ENCODE measurements at regions not wholly inside any gene's neighbourhood (a gene's known extent, or its start where the extent isn't known, plus 50 kb on each side); places are given as distances from the start of the nearest gene placed in this dataset.

- no peaks in the 10 kb centered on the region for H3K9me3 ChIP-seq (ENCODE audit: control insufficient read depth, low read length)
- no peak overlapping the region for H3K4me3 ChIP-seq (ENCODE audit: low read length)
- H3K4me1 ChIP-seq (ENCODE audit: control insufficient read depth, insufficient read depth, low read length): no peaks in the 10 kb centered on the region
- no peak overlapping the region for H3K9ac ChIP-seq (ENCODE audit: low read length)
- H3K36me3 ChIP-seq (ENCODE audit: control insufficient read depth, insufficient read depth, low read length): no peaks in the 10 kb centered on the region
- no peaks in the 10 kb centered on the region for H3K27me3 ChIP-seq (ENCODE audit: control insufficient read depth, insufficient read depth, low read length)
Observed at GRCh38 chr4:128371876-128372275, 84.3 kb upstream of the PGRMC2 start.

- H3K9ac ChIP-seq (ENCODE audit: low read length): no peak overlapping the region
- no peaks in the 10 kb centered on the region for H3K4me1 ChIP-seq (ENCODE audit: control insufficient read depth, insufficient read depth, low read length)
- H3K36me3 ChIP-seq (ENCODE audit: control insufficient read depth, insufficient read depth, low read length): no peaks in the 10 kb centered on the region
- no peaks in the 10 kb centered on the region for H3K27me3 ChIP-seq (ENCODE audit: control insufficient read depth, insufficient read depth, low read length)
- H3K4me3 ChIP-seq (ENCODE audit: low read length): no peak overlapping the region
- H3K9me3 ChIP-seq (ENCODE audit: control insufficient read depth, low read length): no peaks in the 10 kb centered on the region
Observed at GRCh38 chr4:128371001-128371777, 83.6 kb upstream of the PGRMC2 start.

GRCh38 chr4:128366212-128366611 is 78.6 kb upstream of the PGRMC2 start:
- Histone ChIP-seq H3K4me1 (ENCODE audit: control insufficient read depth, insufficient read depth, low read length) (no peaks in the 10 kb centered on the region), H3K4me3 (ENCODE audit: low read length) (no peak overlapping the region), H3K36me3 (ENCODE audit: control insufficient read depth, insufficient read depth, low read length) (no peaks in the 10 kb centered on the region), H3K27me3 (ENCODE audit: control insufficient read depth, insufficient read depth, low read length) (no peaks in the 10 kb centered on the region), H3K9me3 (ENCODE audit: control insufficient read depth, low read length) (no peaks in the 10 kb centered on the region), H3K9ac (ENCODE audit: low read length) (no peak overlapping the region)

GRCh38 chr4:128364565-128364964 is 77.0 kb upstream of the PGRMC2 start:
- Histone ChIP-seq H3K27me3 (ENCODE audit: control insufficient read depth, insufficient read depth, low read length) (no peaks in the 10 kb centered on the region), H3K4me1 (ENCODE audit: control insufficient read depth, insufficient read depth, low read length) (no peaks in the 10 kb centered on the region), H3K4me3 (ENCODE audit: low read length) (no peak overlapping the region), H3K9ac (ENCODE audit: low read length) (no peak overlapping the region), H3K36me3 (ENCODE audit: control insufficient read depth, insufficient read depth, low read length) (no peaks in the 10 kb centered on the region), H3K9me3 (ENCODE audit: control insufficient read depth, low read length) (no peaks in the 10 kb centered on the region)

GRCh38 chr4:128363966-128364365 is 76.4 kb upstream of the PGRMC2 start:
- Histone ChIP-seq H3K27me3 (ENCODE audit: control insufficient read depth, insufficient read depth, low read length) (no peaks in the 10 kb centered on the region), H3K36me3 (ENCODE audit: control insufficient read depth, insufficient read depth, low read length) (no peaks in the 10 kb centered on the region), H3K9ac (ENCODE audit: low read length) (no peak overlapping the region), H3K4me3 (ENCODE audit: low read length) (no peak overlapping the region), H3K4me1 (ENCODE audit: control insufficient read depth, insufficient read depth, low read length) (no peaks in the 10 kb centered on the region), H3K9me3 (ENCODE audit: control insufficient read depth, low read length) (no peaks in the 10 kb centered on the region)

GRCh38 chr4:128362760-128363159 is 75.1 kb upstream of the PGRMC2 start:
- Histone ChIP-seq H3K9ac (ENCODE audit: low read length) (no peak overlapping the region), H3K4me3 (ENCODE audit: low read length) (no peak overlapping the region), H3K36me3 (ENCODE audit: control insufficient read depth, insufficient read depth, low read length) (no peaks in the 10 kb centered on the region), H3K4me1 (ENCODE audit: control insufficient read depth, insufficient read depth, low read length) (peaks cover 4% of the 10 kb centered on the region), H3K27me3 (ENCODE audit: control insufficient read depth, insufficient read depth, low read length) (no peaks in the 10 kb centered on the region), H3K9me3 (ENCODE audit: control insufficient read depth, low read length) (no peaks in the 10 kb centered on the region)

- Histone ChIP-seq H3K9me3 (ENCODE audit: control insufficient read depth, low read length) (no peaks in the 10 kb centered on the region), H3K4me3 (ENCODE audit: low read length) (no peak overlapping the region), H3K27me3 (ENCODE audit: control insufficient read depth, insufficient read depth, low read length) (no peaks in the 10 kb centered on the region), H3K4me1 (ENCODE audit: control insufficient read depth, insufficient read depth, low read length) (peaks cover 14% of the 10 kb centered on the region), H3K9ac (ENCODE audit: low read length) (no peak overlapping the region), H3K36me3 (ENCODE audit: control insufficient read depth, insufficient read depth, low read length) (no peaks in the 10 kb centered on the region)
Observed at GRCh38 chr4:128359422-128359821, 71.8 kb upstream of the PGRMC2 start.

- no peaks in the 10 kb centered on the region for H3K36me3 ChIP-seq (ENCODE audit: control insufficient read depth, insufficient read depth, low read length)
- no peaks in the 10 kb centered on the region for H3K9me3 ChIP-seq (ENCODE audit: control insufficient read depth, low read length)
- H3K4me1 ChIP-seq (ENCODE audit: control insufficient read depth, insufficient read depth, low read length): peaks cover 18% of the 10 kb centered on the region
- H3K4me3 ChIP-seq (ENCODE audit: low read length): no peak overlapping the region
- H3K9ac ChIP-seq (ENCODE audit: low read length): no peak overlapping the region
- H3K27me3 ChIP-seq (ENCODE audit: control insufficient read depth, insufficient read depth, low read length): no peaks in the 10 kb centered on the region
Observed at GRCh38 chr4:128358913-128359279, 71.3 kb upstream of the PGRMC2 start.

GRCh38 chr4:128358231-128358912 is 70.8 kb upstream of the PGRMC2 start:
- Histone ChIP-seq H3K9ac (ENCODE audit: low read length) (no peak overlapping the region), H3K4me3 (ENCODE audit: low read length) (no peak overlapping the region), H3K36me3 (ENCODE audit: control insufficient read depth, insufficient read depth, low read length) (no peaks in the 10 kb centered on the region), H3K9me3 (ENCODE audit: control insufficient read depth, low read length) (no peaks in the 10 kb centered on the region), H3K27me3 (ENCODE audit: control insufficient read depth, insufficient read depth, low read length) (no peaks in the 10 kb centered on the region), H3K4me1 (ENCODE audit: control insufficient read depth, insufficient read depth, low read length) (peaks cover 18% of the 10 kb centered on the region)

- no peaks in the 10 kb centered on the region for H3K9me3 ChIP-seq (ENCODE audit: control insufficient read depth, low read length)
- H3K27me3 ChIP-seq (ENCODE audit: control insufficient read depth, insufficient read depth, low read length): no peaks in the 10 kb centered on the region
- no peak overlapping the region for H3K9ac ChIP-seq (ENCODE audit: low read length)
- peaks cover 18% of the 10 kb centered on the region for H3K4me1 ChIP-seq (ENCODE audit: control insufficient read depth, insufficient read depth, low read length)
- H3K36me3 ChIP-seq (ENCODE audit: control insufficient read depth, insufficient read depth, low read length): no peaks in the 10 kb centered on the region
- no peak overlapping the region for H3K4me3 ChIP-seq (ENCODE audit: low read length)
Observed at GRCh38 chr4:128357286-128357685, 69.7 kb upstream of the PGRMC2 start.

GRCh38 chr4:128355305-128355704 is 67.7 kb upstream of the PGRMC2 start:
- H3K4me1 ChIP-seq (ENCODE audit: control insufficient read depth, insufficient read depth, low read length): peaks cover 18% of the 10 kb centered on the region
- no peak overlapping the region for H3K4me3 ChIP-seq (ENCODE audit: low read length)
- H3K9ac ChIP-seq (ENCODE audit: low read length): no peak overlapping the region
- no peaks in the 10 kb centered on the region for H3K9me3 ChIP-seq (ENCODE audit: control insufficient read depth, low read length)
- H3K36me3 ChIP-seq (ENCODE audit: control insufficient read depth, insufficient read depth, low read length): no peaks in the 10 kb centered on the region
- H3K27me3 ChIP-seq (ENCODE audit: control insufficient read depth, insufficient read depth, low read length): no peaks in the 10 kb centered on the region

- Histone ChIP-seq H3K4me3 (ENCODE audit: low read length) (no peak overlapping the region), H3K4me1 (ENCODE audit: control insufficient read depth, insufficient read depth, low read length) (peaks cover 18% of the 10 kb centered on the region), H3K9ac (ENCODE audit: low read length) (no peak overlapping the region), H3K36me3 (ENCODE audit: control insufficient read depth, insufficient read depth, low read length) (no peaks in the 10 kb centered on the region), H3K9me3 (ENCODE audit: control insufficient read depth, low read length) (no peaks in the 10 kb centered on the region), H3K27me3 (ENCODE audit: control insufficient read depth, insufficient read depth, low read length) (no peaks in the 10 kb centered on the region)
Observed at GRCh38 chr4:128354205-128354821, 66.7 kb upstream of the PGRMC2 start.
